Common myeloid progenitor, CD34-positive (primary cell): ENCODE measurements at regions not wholly inside any gene's neighbourhood (a gene's known extent, or its start where the extent isn't known, plus 50 kb on each side); places are given as distances from the start of the nearest gene placed in this dataset.
"Not testable (repeated sequence)": the region's sequence is repeated elsewhere in the genome, so short reads cannot be mapped to it uniquely, and the experiment has no call there.

Source experiments
- CTCF ChIA-PET: fragments of 350-600 bp; sonication (Branson Sonifier 250); formaldehyde crosslinking; loops from one replicate; lab custom pipeline; 2021; ENCODE audit warnings: antibody characterized with exemption; lab: Charles Lee
- POLR2A ChIA-PET: fragments of 350-600 bp; sonication (Branson Sonifier 250); formaldehyde crosslinking; loops from one replicate; lab custom pipeline; 2021; ENCODE audit warnings: antibody characterized with exemption; lab: Charles Lee
- DNase-seq, 3 donors: peaks; one replicate each; pipeline versions ENCODE4 v3.0.0 to v3.0.0-alpha.2; 2013
- H3K27ac ChIP-seq, 2 experiments: 1 replicate in 1 of 2; 2 replicates in 1 of 2; pipeline ENCODE4 v1.7.0; 2013; ENCODE audit warnings: inconsistent platforms in 2 of 2, low read length in 2 of 2, mild to moderate bottlenecking in 2 of 2, low read depth in 1 of 2, moderate library complexity in 1 of 2; ENCODE audit not compliant: severe bottlenecking in 2 of 2, insufficient read depth in 1 of 2, poor library complexity in 1 of 2
- H3K27me3 ChIP-seq, 5 experiments: replicated peaks in 2 of 5; 1 replicate in 3 of 5; 2 replicates in 2 of 5; pipeline versions ENCODE4 v1.6.1 to v1.7.0; 2013; ENCODE audit warnings: low read length in 4 of 5, mild to moderate bottlenecking in 2 of 5, moderate library complexity in 2 of 5, inconsistent platforms in 1 of 5; ENCODE audit not compliant: insufficient read depth in 5 of 5, control insufficient read depth in 4 of 5
- H3K36me3 ChIP-seq, 4 experiments: 1 replicate in 2 of 4; 2 replicates in 2 of 4; pipeline versions ENCODE4 v1.6.1 to v1.7.0; 2013; ENCODE audit warnings: low read length in 3 of 4, control low read depth in 1 of 4, mild to moderate bottlenecking in 1 of 4; ENCODE audit not compliant: control insufficient read depth in 4 of 4, insufficient read depth in 4 of 4
- H3K4me1 ChIP-seq, 4 experiments: 1 replicate in 3 of 4; 2 replicates in 1 of 4; pipeline versions ENCODE4 v1.6.1 to v1.7.1; 2013; ENCODE audit warnings: low read length in 3 of 4, mild to moderate bottlenecking in 3 of 4, control low read depth in 1 of 4, inconsistent platforms in 1 of 4, moderate library complexity in 1 of 4; ENCODE audit not compliant: control insufficient read depth in 4 of 4, insufficient read depth in 4 of 4; ENCODE audit errors: control extremely low read depth in 1 of 4
- H3K4me3 ChIP-seq, 7 experiments: 1 replicate in 4 of 7; 2 replicates in 3 of 7; pipeline versions ENCODE4 v1.5.1 to v1.7.0; 2013; ENCODE audit warnings: mild to moderate bottlenecking in 7 of 7, low read length in 6 of 7, moderate library complexity in 6 of 7, inconsistent platforms in 2 of 7, low read depth in 2 of 7, control low read depth in 1 of 7; ENCODE audit not compliant: insufficient read depth in 4 of 7, control insufficient read depth in 1 of 7; ENCODE audit errors: extremely low read depth in 1 of 7
- H3K9me3 ChIP-seq, 5 experiments: 1 replicate in 4 of 5; 2 replicates in 1 of 5; pipeline versions ENCODE4 v1.6.1 to v1.7.1; 2013; ENCODE audit warnings: low read length in 4 of 5, mild to moderate bottlenecking in 2 of 5, inconsistent platforms in 1 of 5, low read depth in 1 of 5, moderate library complexity in 1 of 5; ENCODE audit not compliant: control insufficient read depth in 4 of 5, insufficient read depth in 2 of 5; ENCODE audit errors: control extremely low read depth in 1 of 5
- WGBS: methylation state at CpG from one replicate; pipeline ENCODE4 v1.1.5; 2013; ENCODE audit not compliant: insufficient coverage; 5-methylcytosine and 5-hydroxymethylcytosine counted together

GRCh38 chr15:26128611-26129140 is 265.5 kb upstream of the ATP10A start:
- Histone ChIP-seq H3K4me3 (no peak overlapping the region), H3K36me3 (no peaks in the 10 kb centered on the region), H3K27me3 (peaks cover 0 to 3% (median 2%) of the 10 kb centered on the region in 5 experiments), H3K27ac (no peak overlapping the region), H3K4me1 (no peaks in the 10 kb centered on the region), H3K9me3 (no peaks in the 10 kb centered on the region)
- ChIA-PET CTCF (no interaction called here), POLR2A (no interaction called here)
- DNase-seq: no peak
- WGBS: 87% methylated on average over 3 of the region's 7 CpGs

GRCh38 chr15:26126819-26127387 is 263.8 kb upstream of the ATP10A start:
- Histone ChIP-seq H3K4me3 (no peak overlapping the region), H3K4me1 (no peaks in the 10 kb centered on the region), H3K9me3 (no peaks in the 10 kb centered on the region), H3K27ac (no peak overlapping the region), H3K36me3 (no peaks in the 10 kb centered on the region), H3K27me3 (peaks cover 0 to 3% (median 0%) of the 10 kb centered on the region in 5 experiments)
- ChIA-PET CTCF (no interaction called here), POLR2A (no interaction called here)
- WGBS: 93% methylated on average over 2 of the region's 3 CpGs
- DNase-seq: no peak

- CTCF ChIA-PET: no interaction called here
- 87% methylated on average over 6 of the region's 6 CpGs for WGBS
- Histone ChIP-seq H3K4me1 (no peaks in the 10 kb centered on the region), H3K27me3 (peaks cover 0 to 3% (median 0%) of the 10 kb centered on the region in 5 experiments), H3K4me3 (no peak overlapping the region), H3K36me3 (no peaks in the 10 kb centered on the region), H3K27ac (no peak overlapping the region), H3K9me3 (no peaks in the 10 kb centered on the region)
- no peak for DNase-seq
- POLR2A ChIA-PET: no interaction called here
Observed at GRCh38 chr15:26126070-26126469, 262.9 kb upstream of the ATP10A start.

- ChIA-PET POLR2A (no interaction called here), CTCF (no interaction called here)
- peaks cover 0 to 3% (median 0%) of the 10 kb centered on the region in 5 experiments for H3K27me3 ChIP-seq
- no peak overlapping the region for H3K4me3 ChIP-seq
- over 99% methylated on average over 11 of the region's 12 CpGs for WGBS
- no peaks in the 10 kb centered on the region for H3K36me3 ChIP-seq
- no peak for DNase-seq
- no peaks in the 10 kb centered on the region for H3K4me1 ChIP-seq
- H3K9me3 ChIP-seq: no peaks in the 10 kb centered on the region
- no peak overlapping the region for H3K27ac ChIP-seq
Observed at GRCh38 chr15:26125664-26126063, 262.5 kb upstream of the ATP10A start.

GRCh38 chr15:26119322-26119721 is 256.2 kb upstream of the ATP10A start:
- no peaks in the 10 kb centered on the region for H3K36me3 ChIP-seq
- 100% methylated on average over 4 of the region's 6 CpGs for WGBS
- no peaks in the 10 kb centered on the region for H3K4me1 ChIP-seq
- ChIA-PET CTCF (no interaction called here), POLR2A (no interaction called here)
- H3K4me3 ChIP-seq: no peak overlapping the region
- H3K27me3 ChIP-seq: peaks cover 0 to 2% (median 0%) of the 10 kb centered on the region in 5 experiments
- DNase-seq: no peak
- no peak overlapping the region for H3K27ac ChIP-seq
- H3K9me3 ChIP-seq: no peaks in the 10 kb centered on the region

- CTCF ChIA-PET: no interaction called here
- DNase-seq: no peak
- no peaks in the 10 kb centered on the region for H3K4me1 ChIP-seq
- H3K36me3 ChIP-seq: no peaks in the 10 kb centered on the region
- H3K27me3 ChIP-seq: peaks cover 0 to 2% (median 0%) of the 10 kb centered on the region in 5 experiments
- no peak overlapping the region for H3K27ac ChIP-seq
- POLR2A ChIA-PET: no interaction called here
- whole genome bisulfite sequencing: 93% methylated on average over 5 of the region's 9 CpGs
- no peaks in the 10 kb centered on the region for H3K9me3 ChIP-seq
- H3K4me3 ChIP-seq: no peak overlapping the region
Observed at GRCh38 chr15:26115229-26115943, 252.3 kb upstream of the ATP10A start.

GRCh38 chr15:26114128-26114527 is 251.0 kb upstream of the ATP10A start:
- H3K4me3 ChIP-seq, H3K27ac ChIP-seq, POLR2A ChIA-PET, H3K27me3 ChIP-seq, DNase-seq, CTCF ChIA-PET, H3K9me3 ChIP-seq, H3K36me3 ChIP-seq, H3K4me1 ChIP-seq: not testable (repeated sequence)
- WGBS: 90% methylated on average over 7 of the region's 8 CpGs
